GM18907 (cell line): ENCODE measurements at regions not wholly inside any gene's neighbourhood (a gene's known extent, or its start where the extent isn't known, plus 50 kb on each side); places are given as distances from the start of the nearest gene placed in this dataset.
"Not testable (repeated sequence)": the region's sequence is repeated elsewhere in the genome, so short reads cannot be mapped to it uniquely, and the experiment has no call there.

Experiments
- ATAC-seq: cut with Tn5 transposase; IDR thresholded peaks from one replicate; pipeline ENCODE4 v1.9.1; 2021; ENCODE audit warnings: mild to moderate bottlenecking, moderate library complexity; ENCODE audit not compliant: unreplicated experiment

DNA sequence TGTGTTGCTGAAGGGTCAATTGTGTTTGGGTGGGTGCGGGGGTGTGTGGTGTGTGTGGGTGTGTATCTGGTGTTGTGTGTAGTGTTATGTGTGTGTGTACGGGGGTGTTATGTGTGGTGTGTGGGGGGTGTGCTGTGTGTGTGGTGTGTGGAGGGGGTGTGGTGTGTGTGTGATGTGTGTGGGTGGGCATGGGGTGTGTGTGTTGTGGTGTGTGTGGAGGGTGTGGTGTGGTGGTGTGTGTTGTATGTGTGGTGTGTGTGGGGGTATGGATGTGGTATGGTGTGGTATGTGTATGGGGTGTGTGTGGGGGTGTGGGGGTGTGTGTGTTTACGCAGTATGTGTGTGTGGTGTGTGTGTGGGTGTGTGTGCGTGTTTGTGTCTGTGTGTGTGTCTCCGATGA lies 110.8 kb downstream of the ZNF22 start:
- no peak for ATAC-seq

DNA sequence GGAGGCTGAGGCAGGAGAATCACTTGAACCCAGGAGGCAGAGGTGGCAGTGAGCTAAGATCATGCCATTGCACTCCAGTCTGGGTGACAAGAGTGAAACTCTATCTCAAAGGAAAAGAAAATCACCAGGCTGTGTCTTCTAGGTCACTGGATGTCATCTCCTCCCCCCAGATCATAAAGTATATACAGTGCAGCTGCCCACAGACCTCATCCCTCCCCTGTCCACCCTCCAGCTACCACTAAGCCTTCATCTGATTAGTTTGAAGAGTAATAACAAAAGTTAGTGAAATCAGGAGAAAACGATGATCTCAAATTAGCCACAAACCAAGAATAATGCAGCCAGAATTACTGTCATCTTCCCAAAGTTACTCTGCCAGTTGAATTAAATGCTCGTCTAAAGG lies 117.2 kb downstream of the ZNF22 start:
- not testable (repeated sequence) for ATAC-seq

DNA sequence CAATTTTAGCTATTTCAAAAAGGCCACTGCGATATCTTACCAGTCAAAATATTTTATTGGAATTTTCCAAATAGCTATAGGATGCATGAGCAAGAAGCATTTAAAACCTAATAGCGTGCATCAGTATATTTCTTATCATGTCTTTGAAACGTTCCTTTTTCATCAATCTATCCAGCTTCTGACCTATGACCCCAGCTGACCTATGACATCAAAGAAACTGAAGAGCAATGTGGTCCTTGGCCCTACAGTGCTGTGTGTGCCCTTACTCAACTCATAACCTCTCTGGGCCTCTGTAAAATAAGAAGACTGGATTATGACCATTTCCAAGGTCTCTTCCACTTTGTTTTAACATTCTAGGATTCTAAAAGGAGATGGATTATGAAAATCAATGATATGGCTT lies 118.2 kb downstream of the ZNF22 start:
- no peak for ATAC-seq

DNA sequence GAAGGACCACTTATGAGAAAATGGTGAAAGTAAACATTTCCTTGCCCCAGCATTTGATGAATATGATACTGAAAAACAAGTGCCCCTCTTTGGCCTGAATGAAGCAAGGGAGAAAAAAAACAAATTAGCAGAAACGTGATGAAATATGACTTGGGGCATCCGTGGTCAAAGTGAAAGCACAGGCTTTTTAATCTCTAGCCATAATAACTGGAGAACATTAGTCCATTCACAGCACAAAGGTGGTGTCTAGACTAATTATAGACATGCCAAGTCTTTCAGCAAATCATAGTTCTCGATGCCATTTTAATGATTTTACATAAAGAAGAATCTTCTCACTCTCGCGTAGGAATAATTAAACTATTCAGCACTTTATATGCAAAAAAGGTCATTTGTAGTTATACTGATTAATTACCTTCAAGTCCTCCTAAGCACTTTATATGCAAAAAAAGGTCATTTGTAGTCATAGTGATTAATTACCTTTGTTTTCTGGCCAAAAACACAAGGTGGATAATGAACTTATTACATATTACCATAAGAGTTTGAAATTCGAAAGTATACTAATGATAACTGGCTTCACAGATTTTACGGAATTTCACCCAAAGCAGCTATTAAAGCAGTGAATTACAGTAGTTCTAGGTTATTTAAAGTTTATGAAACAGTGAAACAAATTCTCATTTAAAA lies 121.6 kb downstream of the ZNF22 start:
- not testable (repeated sequence) for ATAC-seq

DNA sequence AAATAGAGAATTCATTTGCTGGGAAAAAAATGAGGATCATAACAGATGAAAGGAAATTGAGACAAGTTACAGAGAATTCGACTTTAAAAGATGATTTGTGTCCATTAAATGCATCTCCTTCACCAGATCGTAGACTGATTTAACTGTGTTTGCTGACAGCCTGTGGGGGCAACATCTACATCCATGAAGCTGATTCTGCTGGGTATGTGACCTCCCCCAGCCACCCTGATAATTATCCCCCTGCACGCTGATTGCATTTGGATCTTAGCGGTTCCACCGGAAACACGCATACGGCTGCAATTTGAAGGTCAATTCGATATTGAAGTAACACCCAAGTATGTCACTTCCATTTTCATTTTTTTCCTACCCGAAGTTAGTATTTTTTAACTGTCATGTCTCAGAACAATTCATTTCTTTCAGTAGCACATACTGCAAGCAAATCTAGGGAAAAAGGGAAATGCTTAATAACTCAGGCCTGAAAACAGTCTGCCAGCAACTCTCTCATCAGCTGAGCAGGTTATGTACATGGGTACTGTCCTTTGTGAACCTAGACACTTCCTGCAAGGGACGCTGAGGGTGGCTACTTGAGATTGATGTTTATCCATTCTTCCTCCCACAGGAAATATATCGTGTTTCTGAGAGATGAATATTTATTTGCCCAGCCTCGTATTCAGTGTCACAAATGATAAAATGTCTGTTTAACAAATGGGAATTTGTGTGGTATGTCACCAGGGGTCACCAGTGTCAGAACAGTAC lies 134.9 kb downstream of the ZNF22 start:
- ATAC-seq, result no peak

DNA sequence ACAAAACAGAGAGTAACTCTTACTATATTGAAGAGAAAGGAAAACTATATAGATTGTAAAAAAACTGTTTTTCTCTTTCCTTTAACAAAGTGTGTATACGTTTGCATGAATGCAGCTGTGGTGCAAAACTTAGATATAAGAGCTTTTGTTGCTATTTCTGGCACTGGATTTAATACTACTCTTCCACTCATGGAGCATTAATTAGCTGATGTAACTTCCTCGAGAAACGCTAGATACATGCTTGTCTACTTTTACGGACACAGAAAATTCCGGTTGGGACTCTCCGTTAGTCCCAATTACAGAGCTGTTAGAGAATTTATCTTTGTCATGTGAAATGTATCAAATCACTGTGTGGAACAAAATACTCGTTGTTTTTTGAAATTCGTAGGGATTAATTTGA lies 135.5 kb downstream of the ZNF22 start:
- ATAC-seq, result no peak

DNA sequence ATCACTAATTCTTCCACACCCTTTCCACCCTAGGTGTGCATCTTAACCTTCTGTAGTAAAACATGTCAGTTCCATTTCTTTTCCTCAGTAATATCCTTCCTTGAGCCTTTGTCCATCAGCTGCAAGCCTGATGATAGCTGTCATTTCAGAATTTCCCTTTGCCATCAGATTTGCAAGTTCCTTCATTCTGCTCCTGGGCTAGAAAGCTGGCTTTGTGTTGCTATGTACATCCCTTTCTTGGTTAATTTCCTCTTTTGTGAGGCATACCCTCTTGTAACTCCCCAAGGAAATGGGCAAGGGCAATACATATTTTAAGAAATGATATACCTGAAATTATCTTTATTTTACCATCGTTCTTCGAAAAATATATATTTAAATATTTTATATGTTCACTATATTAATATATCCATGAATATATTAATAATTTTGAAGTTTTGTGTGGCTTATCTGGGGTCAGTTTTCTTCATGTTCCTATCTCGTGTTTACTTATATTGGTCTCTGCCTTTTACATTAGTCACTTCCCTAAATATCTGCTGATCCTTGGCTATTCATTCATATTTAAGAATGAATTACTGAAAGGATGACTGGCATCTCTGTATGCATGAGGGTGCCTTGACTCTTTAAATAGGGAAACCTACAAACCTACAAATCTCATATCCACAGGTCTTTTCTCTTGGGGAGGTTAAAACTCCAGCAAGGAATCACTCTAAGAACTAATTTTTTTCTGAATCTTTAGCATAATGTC lies 143.8 kb downstream of the ZNF22 start:
- ATAC-seq, result no peak

DNA sequence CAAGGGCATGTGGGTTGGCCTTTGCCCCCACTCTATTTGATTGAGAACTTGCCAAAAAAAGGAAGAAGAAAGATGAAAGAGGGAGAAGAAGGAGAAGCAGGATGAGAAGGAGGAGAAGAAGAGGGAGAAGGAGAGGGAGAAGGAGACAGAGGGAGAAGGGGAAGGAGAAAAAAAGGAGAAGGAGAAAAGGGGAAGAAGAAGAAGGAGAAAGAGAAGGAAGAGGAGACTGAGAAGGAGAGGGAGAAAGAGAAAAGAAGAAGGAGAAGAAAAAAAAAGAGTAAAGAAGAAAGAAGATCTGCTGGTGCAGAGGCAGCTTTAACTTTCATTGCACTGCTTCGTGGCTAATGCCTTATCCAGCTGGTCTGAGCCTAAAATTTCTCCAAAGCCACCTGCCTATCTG lies 144.4 kb downstream of the ZNF22 start:
- ATAC-seq, result not testable (repeated sequence)

DNA sequence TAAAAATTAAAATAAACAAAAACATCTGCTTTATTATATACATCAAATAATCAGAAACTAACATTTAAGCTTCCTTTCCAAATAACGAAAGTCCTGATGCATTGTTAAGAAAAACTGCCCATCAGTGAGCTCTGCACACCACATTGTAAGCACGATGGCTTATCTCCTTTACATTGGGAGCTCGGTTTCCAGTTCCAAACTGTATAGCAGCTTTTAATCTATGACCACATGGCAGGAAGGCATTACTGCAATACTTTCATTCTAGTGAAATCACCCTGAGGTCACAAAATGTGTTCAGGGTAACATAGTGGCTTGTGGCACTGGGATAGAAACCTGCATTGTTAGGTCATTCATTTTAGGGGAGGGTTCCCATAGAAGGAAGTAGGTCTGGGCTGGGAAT lies 146.3 kb downstream of the ZNF22 start:
- no peak for ATAC-seq

DNA sequence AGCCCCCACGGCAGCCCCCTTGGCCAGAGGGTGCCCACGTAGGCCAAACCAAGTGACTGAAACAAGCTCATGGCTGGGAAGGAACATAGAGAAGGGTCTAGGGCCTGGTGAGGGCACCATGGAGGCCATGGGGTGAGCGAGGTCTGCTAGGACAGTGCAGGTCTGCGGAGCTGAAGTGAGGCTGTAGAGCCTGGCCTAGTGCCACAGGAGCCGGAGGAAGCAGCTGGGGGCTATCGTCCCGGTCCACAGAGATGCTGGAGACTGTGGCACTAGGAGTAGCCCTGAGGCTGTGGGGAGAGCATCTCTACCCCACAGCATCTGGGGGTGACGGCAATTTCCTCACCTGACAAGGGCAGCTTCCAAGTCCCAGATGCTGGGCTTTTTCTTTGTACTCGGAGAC lies 150.3 kb downstream of the ZNF22 start:
- ATAC-seq, result no peak

DNA sequence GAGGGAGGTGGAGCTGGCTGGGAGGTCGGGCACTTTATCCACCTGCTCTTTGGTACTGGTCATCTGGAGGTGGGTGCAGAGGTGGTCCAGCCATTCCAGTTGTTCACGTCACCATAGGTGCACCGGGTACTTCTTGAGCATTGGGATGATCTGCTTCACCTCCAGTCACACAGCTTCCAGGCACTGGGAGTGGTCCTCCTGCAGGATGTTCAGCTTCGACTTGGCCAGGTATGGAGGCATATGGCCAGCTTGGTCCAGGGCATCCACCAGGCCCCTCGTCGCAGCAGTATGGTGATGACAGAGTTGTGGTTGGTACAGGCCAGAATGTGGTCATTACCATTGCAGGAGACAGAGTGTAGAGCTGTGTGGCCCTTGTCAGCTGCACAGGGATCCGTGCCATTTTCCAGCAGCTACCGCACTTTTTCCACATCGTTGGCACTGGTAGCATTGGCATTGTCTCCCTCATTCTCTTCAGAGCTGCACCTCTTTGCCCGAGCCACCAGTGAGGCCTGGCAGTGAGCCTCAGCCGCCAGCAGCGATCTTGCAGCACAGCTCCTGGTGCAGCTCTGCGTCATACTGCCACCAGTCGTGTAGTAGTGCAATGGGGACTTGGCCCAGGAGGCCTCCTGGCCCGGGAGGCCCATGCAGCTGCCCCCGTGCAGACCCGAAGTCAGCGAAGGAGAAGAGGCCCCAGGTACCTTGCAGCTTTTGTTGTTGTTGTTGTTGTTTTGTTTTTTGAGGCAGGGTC lies 150.9 kb downstream of the ZNF22 start:
- ATAC-seq, result no peak

DNA sequence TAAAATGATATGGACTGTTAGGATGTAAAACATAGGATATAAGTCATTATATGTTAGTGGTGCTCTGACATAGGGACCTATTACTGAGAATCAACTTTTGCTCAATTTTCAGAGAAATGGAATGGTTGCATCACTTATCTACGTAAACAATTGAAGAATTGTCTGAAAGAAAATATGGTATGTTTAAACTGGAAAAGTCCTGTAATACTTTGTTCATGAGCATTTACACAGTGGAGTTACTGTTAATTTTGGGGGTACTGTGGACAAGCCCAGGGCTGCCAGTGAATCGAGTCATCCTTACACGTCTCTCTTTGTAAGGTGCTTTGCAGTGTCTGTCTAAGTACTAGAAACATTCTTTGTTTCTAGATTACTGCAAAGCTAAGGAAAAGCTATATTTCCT lies 152.0 kb downstream of the ZNF22 start:
- ATAC-seq, result no peak

DNA sequence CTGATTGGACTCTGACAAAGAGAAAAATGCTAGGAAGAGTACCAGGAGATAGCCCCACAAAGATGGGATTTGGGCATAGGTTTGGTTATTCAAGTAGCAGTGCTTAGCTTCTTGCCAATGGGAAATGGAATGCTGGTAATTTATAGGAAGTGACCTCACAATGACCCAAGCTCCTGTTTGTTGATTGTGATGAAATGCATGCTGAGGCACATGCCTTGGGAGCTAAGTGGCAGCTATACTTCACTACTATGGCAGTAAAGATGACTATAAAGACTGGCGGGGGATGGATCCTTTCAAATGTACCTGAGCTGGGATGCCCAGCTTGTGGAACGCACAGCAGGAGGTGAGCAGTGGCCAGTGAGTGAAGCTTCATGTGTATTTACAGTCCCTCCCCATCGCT lies 153.8 kb downstream of the ZNF22 start:
- ATAC-seq, result no peak

DNA sequence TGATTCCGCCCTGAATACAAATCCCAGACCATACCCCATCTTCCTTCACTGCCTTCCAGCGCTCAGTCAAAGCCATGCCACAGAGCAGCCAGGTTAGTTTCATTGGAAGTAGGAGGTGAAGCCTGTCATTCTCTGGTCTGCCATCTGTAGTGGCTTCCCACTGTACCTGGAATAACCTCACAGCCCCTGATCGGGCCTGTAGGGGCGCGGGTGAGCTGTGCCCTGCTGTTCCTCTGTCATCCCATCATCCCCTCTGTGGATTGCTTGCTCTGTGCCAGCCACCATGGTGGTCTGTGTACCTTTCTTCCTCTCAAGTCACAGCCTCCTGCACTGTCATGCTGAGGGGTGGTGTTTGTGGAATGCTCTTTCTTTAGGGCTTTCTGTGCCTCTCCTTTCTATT lies 155.1 kb downstream of the ZNF22 start:
- ATAC-seq, result no peak

DNA sequence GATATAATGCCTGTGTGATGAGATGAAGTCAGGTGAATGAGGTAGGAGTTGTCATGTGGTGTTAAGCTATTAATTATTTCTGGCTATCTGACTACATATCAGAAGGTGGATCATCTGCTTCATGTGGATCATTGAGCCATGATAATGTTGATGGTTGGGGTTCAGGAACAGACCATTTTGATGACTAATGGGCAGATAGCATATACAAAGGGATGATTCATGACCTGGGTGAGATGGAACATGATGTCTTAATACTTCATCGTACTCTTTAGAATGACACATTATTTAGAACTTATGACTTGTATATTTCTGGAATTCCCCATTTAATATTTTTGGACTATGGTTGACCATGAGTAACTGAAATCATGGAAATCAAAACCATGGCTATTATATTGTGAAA lies 155.1 kb downstream of the OR13A1 start:
- ATAC-seq, result no peak

DNA sequence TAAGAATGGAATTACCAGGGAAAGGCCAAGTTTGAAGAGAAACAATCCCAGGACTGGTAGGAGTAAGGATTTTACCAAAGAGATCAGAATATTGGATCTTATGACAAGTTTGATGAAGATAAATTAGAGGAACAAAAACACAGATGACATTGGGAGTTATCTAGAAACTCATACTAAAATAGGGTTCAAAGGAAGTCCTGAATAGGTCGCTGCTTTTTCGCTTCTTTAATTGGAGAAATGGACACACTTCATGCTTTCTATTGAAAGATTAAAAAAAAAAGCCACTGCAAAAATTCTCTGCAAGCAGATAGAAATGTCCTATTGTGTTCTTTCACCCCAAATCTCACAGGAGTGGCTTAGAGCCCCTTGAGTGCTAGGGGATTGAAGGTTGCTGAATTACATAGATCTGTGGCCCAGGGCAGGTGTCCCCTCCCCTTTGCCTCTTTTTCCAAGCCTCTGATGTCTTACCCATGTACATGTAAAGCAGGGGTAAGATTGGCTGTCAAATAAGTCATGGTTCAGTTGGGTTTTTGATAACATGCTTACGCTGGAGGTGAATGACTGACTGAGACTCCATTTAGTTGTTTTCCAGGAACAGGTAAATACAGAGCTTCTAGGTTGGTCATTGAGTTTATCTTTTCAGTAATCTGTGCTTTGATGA lies 152.0 kb downstream of the OR13A1 start:
- ATAC-seq, result no peak

DNA sequence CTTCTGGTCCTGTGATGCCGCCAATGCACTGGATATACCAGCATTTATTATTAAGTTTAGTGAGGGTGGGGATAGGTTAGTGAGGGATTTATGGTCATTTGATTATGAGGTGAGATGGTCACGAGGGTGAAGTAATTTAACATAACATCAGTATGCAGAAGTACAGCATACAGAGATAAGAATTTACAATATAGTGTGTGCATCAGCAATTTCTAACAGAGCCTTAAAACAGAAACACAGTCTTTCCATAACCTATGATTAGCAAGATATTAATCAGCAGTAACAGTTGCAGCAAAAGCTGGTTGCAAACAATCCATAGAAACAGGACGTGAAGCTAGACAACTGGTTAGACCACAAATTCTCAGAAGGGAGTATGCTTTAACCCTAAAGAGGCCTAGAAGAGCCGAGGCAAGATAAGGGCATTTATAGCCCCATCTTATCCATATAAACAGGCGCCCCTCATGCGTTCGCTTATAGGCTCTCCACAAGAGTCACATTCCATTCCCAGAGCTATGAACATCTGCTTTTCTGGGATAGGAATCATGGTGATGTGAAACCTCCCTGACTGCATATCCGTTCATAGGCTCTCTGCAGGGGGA lies 139.8 kb downstream of the OR13A1 start:
- not testable (repeated sequence) for ATAC-seq

DNA sequence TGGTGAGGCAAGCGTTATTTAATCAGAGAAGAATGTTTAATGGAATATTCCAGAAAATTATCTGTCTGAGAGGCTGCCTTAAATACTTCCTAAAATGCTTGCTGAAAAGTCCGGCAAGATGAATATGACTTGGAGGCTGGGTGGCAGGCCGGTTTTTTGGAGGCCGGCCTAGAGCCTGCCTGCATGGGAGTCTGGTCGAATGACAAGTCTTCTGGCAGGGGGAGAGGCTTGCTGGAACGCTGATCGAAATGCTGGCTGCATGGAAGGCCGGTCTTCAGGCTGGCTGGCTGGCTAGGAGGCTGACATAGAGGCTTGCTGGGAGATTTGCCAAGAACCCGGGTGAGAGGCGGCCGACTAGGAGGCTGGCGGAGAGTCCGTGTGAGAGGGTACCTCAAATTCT lies 135.7 kb downstream of the OR13A1 start:
- ATAC-seq, result no peak

DNA sequence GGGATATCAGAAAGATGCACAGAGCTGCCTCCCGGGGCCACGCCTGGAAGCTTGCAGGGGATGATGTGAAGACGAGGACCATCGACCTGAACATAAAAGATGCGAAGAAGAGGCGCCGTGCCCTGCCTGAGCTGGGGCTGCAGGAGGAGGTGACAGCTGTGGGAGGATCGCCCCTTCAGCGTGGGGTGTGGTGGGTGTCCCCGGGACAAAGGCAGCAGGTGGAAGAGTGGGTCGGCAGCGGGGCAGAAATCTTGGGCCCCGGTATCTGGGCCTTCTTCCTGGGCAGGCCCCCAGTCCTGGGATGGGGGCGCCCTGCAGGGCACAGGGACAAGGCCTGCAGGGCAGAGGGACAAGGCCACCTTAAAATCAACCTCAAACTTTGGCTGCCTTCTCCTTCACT lies 134.9 kb downstream of the OR13A1 start:
- ATAC-seq, result no peak
